OCI-LY7 (cell line): ENCODE measurements at regions not wholly inside any gene's neighbourhood (a gene's known extent, or its start where the extent isn't known, plus 50 kb on each side); places are given as distances from the start of the nearest gene placed in this dataset.

Source experiments
- EZH2phosphoT487 ChIP-seq: fragments of 200-600 bp; sonication (generic); IDR thresholded peaks from 2 replicates; pipeline ENCODE4 v1.6.1; 2018; ENCODE audit warnings: low read depth, borderline replicate concordance, mild to moderate bottlenecking, mixed run types, antibody characterized with exemption, low read length, moderate library complexity, mixed read lengths
- TF ChIP-seq, protein P1 (sequence below): fragments of 200-600 bp; sonication (generic); conservative IDR thresholded peaks from 2 replicates; pipeline ENCODE4 v1.5.1; 2014; ENCODE audit warnings: mild to moderate bottlenecking, antibody characterized with exemption, low read length, moderate library complexity, mixed read lengths

DNA sequence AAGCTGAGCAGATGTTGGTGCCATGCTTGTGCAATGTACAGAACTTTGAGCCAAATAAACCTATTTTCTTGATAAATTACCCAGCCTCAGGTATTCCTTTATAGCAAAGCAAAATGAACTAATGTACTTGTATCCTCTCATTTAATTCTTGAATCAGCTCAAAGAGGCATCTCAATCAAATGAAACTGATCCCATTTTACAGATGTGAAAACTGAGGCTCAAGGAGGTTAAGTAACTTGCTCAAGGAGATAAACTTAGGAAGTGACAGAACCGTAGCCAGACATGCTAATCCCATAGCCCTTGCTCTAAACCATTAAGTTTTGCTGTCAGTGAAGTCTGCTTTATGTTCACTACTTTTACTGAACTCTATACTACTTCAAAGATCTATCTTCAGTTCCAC is 467.0 kb upstream of the UBE2E3 start:
- TF ChIP-seq, protein P1, sequence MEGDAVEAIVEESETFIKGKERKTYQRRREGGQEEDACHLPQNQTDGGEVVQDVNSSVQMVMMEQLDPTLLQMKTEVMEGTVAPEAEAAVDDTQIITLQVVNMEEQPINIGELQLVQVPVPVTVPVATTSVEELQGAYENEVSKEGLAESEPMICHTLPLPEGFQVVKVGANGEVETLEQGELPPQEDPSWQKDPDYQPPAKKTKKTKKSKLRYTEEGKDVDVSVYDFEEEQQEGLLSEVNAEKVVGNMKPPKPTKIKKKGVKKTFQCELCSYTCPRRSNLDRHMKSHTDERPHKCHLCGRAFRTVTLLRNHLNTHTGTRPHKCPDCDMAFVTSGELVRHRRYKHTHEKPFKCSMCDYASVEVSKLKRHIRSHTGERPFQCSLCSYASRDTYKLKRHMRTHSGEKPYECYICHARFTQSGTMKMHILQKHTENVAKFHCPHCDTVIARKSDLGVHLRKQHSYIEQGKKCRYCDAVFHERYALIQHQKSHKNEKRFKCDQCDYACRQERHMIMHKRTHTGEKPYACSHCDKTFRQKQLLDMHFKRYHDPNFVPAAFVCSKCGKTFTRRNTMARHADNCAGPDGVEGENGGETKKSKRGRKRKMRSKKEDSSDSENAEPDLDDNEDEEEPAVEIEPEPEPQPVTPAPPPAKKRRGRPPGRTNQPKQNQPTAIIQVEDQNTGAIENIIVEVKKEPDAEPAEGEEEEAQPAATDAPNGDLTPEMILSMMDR = no peak
- TF ChIP-seq EZH2phosphoT487 = no peak
